ENCODE measurements at regions not wholly inside any gene's neighbourhood (a gene's known extent, or its start where the extent isn't known, plus 50 kb on each side); places are given as distances from the start of the nearest gene placed in this dataset.

DNA sequence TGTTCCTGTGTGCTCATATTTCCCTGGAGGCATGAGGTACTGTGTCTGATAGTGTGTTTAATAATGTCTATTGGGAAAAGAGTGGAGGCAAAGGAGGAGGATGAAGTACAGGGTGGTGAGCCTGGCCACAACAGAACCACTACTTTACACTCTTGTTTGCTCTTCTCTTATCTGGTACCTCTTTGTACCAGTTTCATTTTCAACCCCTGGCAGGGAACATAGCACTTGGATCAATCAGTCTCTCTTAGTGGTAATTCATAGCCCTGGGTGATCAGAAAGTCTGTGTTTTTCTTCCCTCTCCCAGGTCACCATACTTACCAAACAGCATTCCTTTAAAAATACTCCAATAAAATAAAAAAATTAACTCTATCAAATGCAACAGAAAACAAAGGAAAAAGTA is 105.4 kb downstream of the DMRT2 start:
- TF ChIP-seq EGR1 (IDR thresholded peaks at IDR 0.05; ENCODE audit: low read depth in 2 of 2) (no peak), JUND (IDR thresholded peaks at IDR 0.05) (no peak), RAD21 (IDR thresholded peaks at IDR 0.05) (peak in 1 of 2 donors; percentile 7), GABPA (IDR thresholded peaks at IDR 0.05 in 1 of 2, conservative IDR thresholded peaks at IDR 0.05 in 1 of 2) (no peak), HNF4A (conservative IDR thresholded peaks at IDR 0.05) (no peak), NR2F2 (IDR thresholded peaks at IDR 0.05) (no peak), RXRA (IDR thresholded peaks at IDR 0.05) (no peak), FOXA1 (IDR thresholded peaks at IDR 0.05) (no peak)
- Histone ChIP-seq H3K9ac (ENCODE audit: low read depth in 1 of 2, low read length in 2 of 2) (no peak overlapping the region), H3K9me3 (ENCODE audit: control insufficient read depth in 4 of 4, low read length in 3 of 4) (no peaks in the 10 kb centered on the region), H3K36me3 (ENCODE audit: control insufficient read depth in 4 of 4, insufficient read depth in 3 of 4, low read depth in 1 of 4, low read length in 3 of 4) (no peaks in the 10 kb centered on the region), H3K27ac (ENCODE audit: low read depth in 1 of 2, low read length in 2 of 2) (no peak overlapping the region), H3K27me3 (ENCODE audit: control insufficient read depth in 4 of 4, insufficient read depth in 4 of 4, low read length in 3 of 4) (no peaks in the 10 kb centered on the region), H3K4me1 (ENCODE audit: control insufficient read depth in 4 of 4, insufficient read depth in 4 of 4, low read length in 3 of 4) (peaks cover 0 to 2% (median 0%) of the 10 kb centered on the region in 4 donors), H3K4me3 (ENCODE audit: low read depth in 1 of 3, low read length in 3 of 3) (no peak overlapping the region)
- no peak for DNase-seq (ENCODE audit: low spot score)

GRCh38 chr9:1156794-1157550 is 106.8 kb downstream of the DMRT2 start:
- H3K27me3 ChIP-seq (ENCODE audit: control insufficient read depth in 4 of 4, insufficient read depth in 4 of 4, low read length in 3 of 4), result no peaks in the 10 kb centered on the region
- no peak for TF ChIP-seq RAD21 (IDR thresholded peaks at IDR 0.05)
- WGBS, result 82% methylated on average over 4 of the region's 4 CpGs

GRCh38 chr9:1157836-1158235 is 107.7 kb downstream of the DMRT2 start:
- WGBS, result 80% methylated on average over 1 of the region's 1 CpG

More at GRCh38 chr9:1156794-1157550, 106.8 kb downstream of the DMRT2 start:
- peaks cover 0 to 2% (median 0%) of the 10 kb centered on the region in 4 donors for H3K4me1 ChIP-seq (ENCODE audit: control insufficient read depth in 4 of 4, insufficient read depth in 4 of 4, low read length in 3 of 4)
- no peak for DNase-seq (ENCODE audit: low spot score)
- no peaks in the 10 kb centered on the region for H3K36me3 ChIP-seq (ENCODE audit: control insufficient read depth in 4 of 4, insufficient read depth in 3 of 4, low read depth in 1 of 4, low read length in 3 of 4)
- H3K27ac ChIP-seq (ENCODE audit: low read depth in 1 of 2, low read length in 2 of 2), result no peak overlapping the region
- no peak overlapping the region for H3K9ac ChIP-seq (ENCODE audit: low read depth in 1 of 2, low read length in 2 of 2)
- H3K9me3 ChIP-seq (ENCODE audit: control insufficient read depth in 4 of 4, low read length in 3 of 4), result no peaks in the 10 kb centered on the region
- no peak overlapping the region for H3K4me3 ChIP-seq (ENCODE audit: low read depth in 1 of 3, low read length in 3 of 3)

DNA sequence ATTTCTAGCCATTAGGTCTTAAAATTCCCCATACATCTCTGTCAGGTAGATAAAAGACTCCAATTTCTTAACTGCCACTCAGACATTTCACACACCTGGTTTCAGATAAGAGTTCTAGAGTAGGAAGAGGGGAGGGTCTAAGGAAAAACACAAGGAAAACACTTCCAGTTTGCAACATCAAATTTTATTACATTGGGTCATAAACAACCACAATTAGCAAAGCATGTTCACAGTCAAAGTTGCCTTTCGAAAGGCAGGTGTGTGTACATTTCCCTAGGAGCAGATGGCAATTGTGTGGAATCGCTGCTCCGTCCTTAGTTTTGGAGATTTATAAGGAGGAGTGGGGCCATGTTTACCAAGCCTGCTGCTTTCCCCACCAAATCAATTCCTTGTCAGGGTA is 120.8 kb downstream of the DMRT2 start:
- no peaks in the 10 kb centered on the region for H3K27me3 ChIP-seq (ENCODE audit: control insufficient read depth in 4 of 4, insufficient read depth in 4 of 4, low read length in 3 of 4)
- WGBS, result 79% methylated on average over 3 of the region's 3 CpGs
- no peak for DNase-seq (ENCODE audit: low spot score)

More at GRCh38 chr9:1157836-1158235, 107.7 kb downstream of the DMRT2 start:
- no peak for TF ChIP-seq RXRA (IDR thresholded peaks at IDR 0.05)
- TF ChIP-seq EGR1 (IDR thresholded peaks at IDR 0.05; ENCODE audit: low read depth in 2 of 2), result no peak
- no peak for TF ChIP-seq SP1 (IDR thresholded peaks at IDR 0.05)
- no peak for TF ChIP-seq RAD21 (IDR thresholded peaks at IDR 0.05)
- TF ChIP-seq HNF4G (IDR thresholded peaks at IDR 0.05), result no peak
- Histone ChIP-seq H3K4me1 (ENCODE audit: control insufficient read depth in 4 of 4, insufficient read depth in 4 of 4, low read length in 3 of 4) (peaks cover 0 to 2% (median 0%) of the 10 kb centered on the region in 4 donors), H3K27me3 (ENCODE audit: control insufficient read depth in 4 of 4, insufficient read depth in 4 of 4, low read length in 3 of 4) (no peaks in the 10 kb centered on the region), H3K9ac (ENCODE audit: low read depth in 1 of 2, low read length in 2 of 2) (no peak overlapping the region), H3K4me3 (ENCODE audit: low read depth in 1 of 3, low read length in 3 of 3) (no peak overlapping the region), H3K36me3 (ENCODE audit: control insufficient read depth in 4 of 4, insufficient read depth in 3 of 4, low read depth in 1 of 4, low read length in 3 of 4) (no peaks in the 10 kb centered on the region), H3K27ac (ENCODE audit: low read depth in 1 of 2, low read length in 2 of 2) (no peak overlapping the region), H3K9me3 (ENCODE audit: control insufficient read depth in 4 of 4, low read length in 3 of 4) (no peaks in the 10 kb centered on the region)
- DNase-seq (ENCODE audit: low spot score), result no peak

More for the DNA sequence above, 120.8 kb downstream of the DMRT2 start:
- Histone ChIP-seq H3K9me3 (ENCODE audit: control insufficient read depth in 4 of 4, low read length in 3 of 4) (peaks cover 0 to 3% (median 0%) of the 10 kb centered on the region in 4 donors), H3K27ac (ENCODE audit: low read depth in 1 of 2, low read length in 2 of 2) (no peak overlapping the region), H3K4me1 (ENCODE audit: control insufficient read depth in 4 of 4, insufficient read depth in 4 of 4, low read length in 3 of 4) (peaks cover 0 to 2% (median 0%) of the 10 kb centered on the region in 4 donors), H3K36me3 (ENCODE audit: control insufficient read depth in 4 of 4, insufficient read depth in 3 of 4, low read depth in 1 of 4, low read length in 3 of 4) (no peaks in the 10 kb centered on the region), H3K9ac (ENCODE audit: low read depth in 1 of 2, low read length in 2 of 2) (no peak overlapping the region), H3K4me3 (ENCODE audit: low read depth in 1 of 3, low read length in 3 of 3) (no peak overlapping the region)
- TF ChIP-seq NR2F2 (IDR thresholded peaks at IDR 0.05) (no peak), FOXA2 (IDR thresholded peaks at IDR 0.05) (no peak), MAX (IDR thresholded peaks at IDR 0.05) (no peak), RAD21 (IDR thresholded peaks at IDR 0.05) (no peak), ATF3 (IDR thresholded peaks at IDR 0.05) (no peak), RXRA (IDR thresholded peaks at IDR 0.05) (no peak)
- TF ChIP-seq, protein P1, sequence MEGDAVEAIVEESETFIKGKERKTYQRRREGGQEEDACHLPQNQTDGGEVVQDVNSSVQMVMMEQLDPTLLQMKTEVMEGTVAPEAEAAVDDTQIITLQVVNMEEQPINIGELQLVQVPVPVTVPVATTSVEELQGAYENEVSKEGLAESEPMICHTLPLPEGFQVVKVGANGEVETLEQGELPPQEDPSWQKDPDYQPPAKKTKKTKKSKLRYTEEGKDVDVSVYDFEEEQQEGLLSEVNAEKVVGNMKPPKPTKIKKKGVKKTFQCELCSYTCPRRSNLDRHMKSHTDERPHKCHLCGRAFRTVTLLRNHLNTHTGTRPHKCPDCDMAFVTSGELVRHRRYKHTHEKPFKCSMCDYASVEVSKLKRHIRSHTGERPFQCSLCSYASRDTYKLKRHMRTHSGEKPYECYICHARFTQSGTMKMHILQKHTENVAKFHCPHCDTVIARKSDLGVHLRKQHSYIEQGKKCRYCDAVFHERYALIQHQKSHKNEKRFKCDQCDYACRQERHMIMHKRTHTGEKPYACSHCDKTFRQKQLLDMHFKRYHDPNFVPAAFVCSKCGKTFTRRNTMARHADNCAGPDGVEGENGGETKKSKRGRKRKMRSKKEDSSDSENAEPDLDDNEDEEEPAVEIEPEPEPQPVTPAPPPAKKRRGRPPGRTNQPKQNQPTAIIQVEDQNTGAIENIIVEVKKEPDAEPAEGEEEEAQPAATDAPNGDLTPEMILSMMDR (IDR thresholded peaks at IDR 0.05; ENCODE audit: low read depth, low read length, missing input control), result no peak
- TF ChIP-seq, protein P2, sequence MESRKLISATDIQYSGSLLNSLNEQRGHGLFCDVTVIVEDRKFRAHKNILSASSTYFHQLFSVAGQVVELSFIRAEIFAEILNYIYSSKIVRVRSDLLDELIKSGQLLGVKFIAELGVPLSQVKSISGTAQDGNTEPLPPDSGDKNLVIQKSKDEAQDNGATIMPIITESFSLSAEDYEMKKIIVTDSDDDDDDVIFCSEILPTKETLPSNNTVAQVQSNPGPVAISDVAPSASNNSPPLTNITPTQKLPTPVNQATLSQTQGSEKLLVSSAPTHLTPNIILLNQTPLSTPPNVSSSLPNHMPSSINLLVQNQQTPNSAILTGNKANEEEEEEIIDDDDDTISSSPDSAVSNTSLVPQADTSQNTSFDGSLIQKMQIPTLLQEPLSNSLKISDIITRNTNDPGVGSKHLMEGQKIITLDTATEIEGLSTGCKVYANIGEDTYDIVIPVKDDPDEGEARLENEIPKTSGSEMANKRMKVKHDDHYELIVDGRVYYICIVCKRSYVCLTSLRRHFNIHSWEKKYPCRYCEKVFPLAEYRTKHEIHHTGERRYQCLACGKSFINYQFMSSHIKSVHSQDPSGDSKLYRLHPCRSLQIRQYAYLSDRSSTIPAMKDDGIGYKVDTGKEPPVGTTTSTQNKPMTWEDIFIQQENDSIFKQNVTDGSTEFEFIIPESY (IDR thresholded peaks at IDR 0.05), result no peak

Measured in liver (tissue), 8 donors.